Activated naive CD8-positive, alpha-beta T cell treated with anti-CD3 and anti-CD28 coated beads for 36 hours (primary cell): ENCODE measurements at regions not wholly inside any gene's neighbourhood (a gene's known extent, or its start where the extent isn't known, plus 50 kb on each side); places are given as distances from the start of the nearest gene placed in this dataset.

Experiments
- DNase-seq: peaks from one replicate; pipeline ENCODE4 v3.0.0; 2021
- H3K27ac Mint-ChIP-seq: one replicate; pipeline ENCODE4 v1.8.0; 2022; ENCODE audit warnings: mild to moderate bottlenecking, moderate library complexity, mixed read lengths
- H3K27me3 Mint-ChIP-seq: one replicate; pipeline ENCODE4 v1.8.0; 2022; ENCODE audit warnings: mild to moderate bottlenecking, mixed read lengths
- H3K36me3 Mint-ChIP-seq: one replicate; pipeline ENCODE4 v1.8.0; 2021; ENCODE audit warnings: mild to moderate bottlenecking, mixed read lengths
- H3K4me1 Mint-ChIP-seq: one replicate; pipeline ENCODE4 v1.8.0; 2021; ENCODE audit warnings: mixed read lengths
- H3K4me3 Mint-ChIP-seq: one replicate; pipeline ENCODE4 v1.8.0; 2022; ENCODE audit warnings: mild to moderate bottlenecking, moderate library complexity, mixed read lengths
- H3K9me3 Mint-ChIP-seq: one replicate; pipeline ENCODE4 v1.8.0; 2022; ENCODE audit warnings: mixed read lengths

- Mint-ChIP-seq H3K4me1 (no peaks in the 10 kb centered on the region), H3K36me3 (no peaks in the 10 kb centered on the region), H3K9me3 (peaks cover 4% of the 10 kb centered on the region), H3K27me3 (no peaks in the 10 kb centered on the region), H3K4me3 (no peak overlapping the region), H3K27ac (no peak overlapping the region)
- DNase-seq = no peak
Observed at GRCh38 chr1:104358621-104359020, 608.9 kb downstream of the AMY1C start.

- no peaks in the 10 kb centered on the region for H3K27me3 Mint-ChIP-seq
Observed at GRCh38 chr1:104378414-104378813, 628.7 kb downstream of the AMY1C start.

GRCh38 chr1:104380003-104380402, 630.3 kb downstream of the AMY1C start:
- Mint-ChIP-seq H3K4me1 (no peaks in the 10 kb centered on the region), H3K27me3 (no peaks in the 10 kb centered on the region), H3K9me3 (peaks cover 16% of the 10 kb centered on the region), H3K4me3 (no peak overlapping the region), H3K27ac (no peak overlapping the region), H3K36me3 (no peaks in the 10 kb centered on the region)
- DNase-seq = no peak

More at GRCh38 chr1:104378414-104378813, 628.7 kb downstream of the AMY1C start:
- peaks cover 22% of the 10 kb centered on the region for H3K9me3 Mint-ChIP-seq
- H3K27ac Mint-ChIP-seq = no peak overlapping the region
- no peaks in the 10 kb centered on the region for H3K4me1 Mint-ChIP-seq
- H3K4me3 Mint-ChIP-seq = no peak overlapping the region
- no peaks in the 10 kb centered on the region for H3K36me3 Mint-ChIP-seq
- no peak for DNase-seq

- Mint-ChIP-seq H3K27me3 (no peaks in the 10 kb centered on the region), H3K4me3 (no peak overlapping the region), H3K4me1 (no peaks in the 10 kb centered on the region), H3K27ac (no peak overlapping the region), H3K36me3 (no peaks in the 10 kb centered on the region), H3K9me3 (peaks cover 9% of the 10 kb centered on the region)
- no peak for DNase-seq
Observed at GRCh38 chr1:104387716-104388508, 638.2 kb downstream of the AMY1C start.

GRCh38 chr1:104392552-104392951, 642.9 kb downstream of the AMY1C start:
- DNase-seq = no peak

GRCh38 chr1:104402178-104402577, 652.5 kb downstream of the AMY1C start:
- Mint-ChIP-seq H3K4me1 (no peaks in the 10 kb centered on the region), H3K4me3 (no peak overlapping the region), H3K36me3 (no peaks in the 10 kb centered on the region), H3K9me3 (peaks cover 3% of the 10 kb centered on the region), H3K27me3 (no peaks in the 10 kb centered on the region), H3K27ac (no peak overlapping the region)
- no peak for DNase-seq

More at GRCh38 chr1:104392552-104392951, 642.9 kb downstream of the AMY1C start:
- Mint-ChIP-seq H3K27me3 (no peaks in the 10 kb centered on the region), H3K36me3 (no peaks in the 10 kb centered on the region), H3K4me3 (no peak overlapping the region), H3K9me3 (peaks cover 16% of the 10 kb centered on the region), H3K27ac (no peak overlapping the region), H3K4me1 (no peaks in the 10 kb centered on the region)

GRCh38 chr1:104403883-104404282, 654.2 kb downstream of the AMY1C start:
- no peaks in the 10 kb centered on the region for H3K4me1 Mint-ChIP-seq
- no peaks in the 10 kb centered on the region for H3K27me3 Mint-ChIP-seq
- no peak overlapping the region for H3K4me3 Mint-ChIP-seq
- H3K36me3 Mint-ChIP-seq = no peaks in the 10 kb centered on the region
- no peak overlapping the region for H3K27ac Mint-ChIP-seq
- H3K9me3 Mint-ChIP-seq = peaks cover 3% of the 10 kb centered on the region
- DNase-seq = no peak

GRCh38 chr1:104406728-104407127, 657.0 kb downstream of the AMY1C start:
- H3K4me3 Mint-ChIP-seq = no peak overlapping the region
- no peaks in the 10 kb centered on the region for H3K4me1 Mint-ChIP-seq
- H3K27me3 Mint-ChIP-seq = no peaks in the 10 kb centered on the region

GRCh38 chr1:104408268-104408667, 658.6 kb downstream of the AMY1C start:
- Mint-ChIP-seq H3K36me3 (no peaks in the 10 kb centered on the region), H3K27ac (no peak overlapping the region), H3K9me3 (peaks cover 2% of the 10 kb centered on the region), H3K4me1 (no peaks in the 10 kb centered on the region), H3K27me3 (no peaks in the 10 kb centered on the region), H3K4me3 (no peak overlapping the region)
- DNase-seq = no peak

More at GRCh38 chr1:104406728-104407127, 657.0 kb downstream of the AMY1C start:
- peaks cover 2% of the 10 kb centered on the region for H3K9me3 Mint-ChIP-seq
- no peak for DNase-seq
- H3K27ac Mint-ChIP-seq = no peak overlapping the region
- no peaks in the 10 kb centered on the region for H3K36me3 Mint-ChIP-seq

- Mint-ChIP-seq H3K4me3 (no peak overlapping the region), H3K4me1 (no peaks in the 10 kb centered on the region), H3K27me3 (no peaks in the 10 kb centered on the region), H3K9me3 (peaks cover 6% of the 10 kb centered on the region), H3K27ac (no peak overlapping the region), H3K36me3 (no peaks in the 10 kb centered on the region)
- DNase-seq = no peak
Observed at GRCh38 chr1:104435255-104435654, 685.6 kb downstream of the AMY1C start.

- Mint-ChIP-seq H3K36me3 (peaks cover 2% of the 10 kb centered on the region), H3K4me3 (no peak overlapping the region), H3K27ac (no peak overlapping the region), H3K27me3 (no peaks in the 10 kb centered on the region), H3K4me1 (no peaks in the 10 kb centered on the region), H3K9me3 (peaks cover 9% of the 10 kb centered on the region)
- DNase-seq = no peak
Observed at GRCh38 chr1:104440011-104440410, 690.3 kb downstream of the AMY1C start.

GRCh38 chr1:104456724-104457123, 707.0 kb downstream of the AMY1C start:
- Mint-ChIP-seq H3K4me1 (no peaks in the 10 kb centered on the region), H3K27me3 (no peaks in the 10 kb centered on the region), H3K27ac (no peak overlapping the region), H3K4me3 (no peak overlapping the region), H3K36me3 (no peaks in the 10 kb centered on the region), H3K9me3 (peaks cover 16% of the 10 kb centered on the region)
- DNase-seq = no peak

- H3K4me1 Mint-ChIP-seq = no peaks in the 10 kb centered on the region
- no peaks in the 10 kb centered on the region for H3K36me3 Mint-ChIP-seq
- H3K27me3 Mint-ChIP-seq = no peaks in the 10 kb centered on the region
- peaks cover 16% of the 10 kb centered on the region for H3K9me3 Mint-ChIP-seq
- DNase-seq = no peak
- no peak overlapping the region for H3K27ac Mint-ChIP-seq
- H3K4me3 Mint-ChIP-seq = no peak overlapping the region
Observed at GRCh38 chr1:104459886-104460285, 710.2 kb downstream of the AMY1C start.

- Mint-ChIP-seq H3K27me3 (no peaks in the 10 kb centered on the region), H3K4me1 (no peaks in the 10 kb centered on the region), H3K4me3 (no peak overlapping the region), H3K27ac (no peak overlapping the region), H3K9me3 (peaks cover 15% of the 10 kb centered on the region), H3K36me3 (no peaks in the 10 kb centered on the region)
- no peak for DNase-seq
Observed at GRCh38 chr1:104460880-104461279, 711.2 kb downstream of the AMY1C start.

GRCh38 chr1:104463126-104463697, 713.5 kb downstream of the AMY1C start:
- Mint-ChIP-seq H3K9me3 (peaks cover 19% of the 10 kb centered on the region), H3K4me1 (peaks cover 3% of the 10 kb centered on the region), H3K27ac (no peak overlapping the region), H3K4me3 (no peak overlapping the region), H3K27me3 (no peaks in the 10 kb centered on the region), H3K36me3 (peaks cover 3% of the 10 kb centered on the region)
- DNase-seq = no peak

GRCh38 chr1:104466068-104466467, 716.4 kb downstream of the AMY1C start:
- H3K36me3 Mint-ChIP-seq = peaks cover 3% of the 10 kb centered on the region

More at GRCh38 chr1:104466068-104466467, 716.4 kb downstream of the AMY1C start:
- DNase-seq = no peak
- Mint-ChIP-seq H3K4me3 (no peak overlapping the region), H3K27me3 (no peaks in the 10 kb centered on the region), H3K9me3 (peaks cover 8% of the 10 kb centered on the region), H3K27ac (no peak overlapping the region), H3K4me1 (peaks cover 3% of the 10 kb centered on the region)
